GM23248 (cell line): ENCODE measurements at regions not wholly inside any gene's neighbourhood (a gene's known extent, or its start where the extent isn't known, plus 50 kb on each side); places are given as distances from the start of the nearest gene placed in this dataset.
"Not testable (repeated sequence)": the region's sequence is repeated elsewhere in the genome, so short reads cannot be mapped to it uniquely, and the experiment has no call there.

Experiments
- DNase-seq: peaks from one replicate; pipeline ENCODE4 v3.0.0-alpha.2; 2015
- H2AFZ ChIP-seq: fragments of 200-600 bp; sonication (generic); 2 replicates; pipeline ENCODE4 v1.6.1; 2016; ENCODE audit warnings: antibody characterized with exemption
- H3F3A ChIP-seq: fragments of 200-600 bp; sonication (generic); 2 replicates; pipeline ENCODE4 v1.6.1; 2016; ENCODE audit warnings: mild to moderate bottlenecking, antibody characterized with exemption, mixed run types; ENCODE audit not compliant: insufficient read depth
- H3K27ac ChIP-seq: fragments of 200-600 bp; sonication (generic); 2 replicates; pipeline ENCODE4 v1.5.1; 2016; ENCODE audit warnings: mild to moderate bottlenecking
- H3K27me3 ChIP-seq: fragments of 200-600 bp; sonication (generic); replicated peaks from 2 replicates; pipeline ENCODE4 v1.6.1; 2016; ENCODE audit warnings: mild to moderate bottlenecking; ENCODE audit not compliant: insufficient read depth
- H3K36me3 ChIP-seq: fragments of 200-600 bp; sonication (generic); 2 replicates; pipeline ENCODE4 v1.6.1; 2016; ENCODE audit warnings: low read depth, mild to moderate bottlenecking
- H3K4me1 ChIP-seq: fragments of 200-600 bp; sonication (generic); 2 replicates; pipeline ENCODE4 v1.6.1; 2016; ENCODE audit warnings: mild to moderate bottlenecking; ENCODE audit not compliant: insufficient read depth
- H3K4me2 ChIP-seq: fragments of 200-600 bp; sonication (generic); one replicate; pipeline ENCODE4 v1.6.1; 2016; ENCODE audit warnings: mild to moderate bottlenecking; ENCODE audit not compliant: unreplicated experiment
- H3K4me3 ChIP-seq: fragments of 200-600 bp; sonication (generic); 2 replicates; pipeline ENCODE4 v1.5.1; 2016; ENCODE audit warnings: mild to moderate bottlenecking
- H3K79me2 ChIP-seq: fragments of 200-600 bp; sonication (generic); 2 replicates; pipeline ENCODE4 v1.6.1; 2016; ENCODE audit warnings: mild to moderate bottlenecking; ENCODE audit not compliant: insufficient read depth
- H3K9ac ChIP-seq: fragments of 200-600 bp; sonication (generic); 2 replicates; pipeline ENCODE4 v1.6.1; 2016; ENCODE audit warnings: mild to moderate bottlenecking
- H3K9me2 ChIP-seq: fragments of 200-600 bp; sonication (generic); 2 replicates; pipeline ENCODE4 v1.6.1; 2016; ENCODE audit warnings: mixed run types, mild to moderate bottlenecking, moderate library complexity; ENCODE audit not compliant: insufficient read depth
- H3K9me3 ChIP-seq: fragments of 200-600 bp; sonication (generic); one replicate; pipeline ENCODE4 v1.6.1; 2017; ENCODE audit warnings: low read depth
- H4K20me1 ChIP-seq: fragments of 200-600 bp; sonication (generic); 2 replicates; pipeline ENCODE4 v1.6.0; 2016; ENCODE audit not compliant: insufficient read depth
- EZH2 ChIP-seq: fragments of 200-600 bp; sonication (generic); IDR thresholded peaks from 2 replicates; pipeline ENCODE4 v1.6.1; 2018; ENCODE audit warnings: antibody characterized with exemption, mild to moderate bottlenecking; ENCODE audit not compliant: insufficient read depth, poor library complexity, severe bottlenecking
- EZH2phosphoT487 ChIP-seq: fragments of 200-600 bp; sonication (generic); IDR thresholded peaks from 2 replicates; pipeline ENCODE4 v1.6.1; 2018; ENCODE audit warnings: antibody characterized with exemption, moderate library complexity, mild to moderate bottlenecking, low read depth; ENCODE audit not compliant: insufficient read depth
- WGBS, 2 experiments: methylation state at CpG; one replicate each; pipeline ENCODE4 v1.1.6; 2015 to 2017; ENCODE audit warnings: low lambda C conversion rate in 2 of 2, low coverage in 1 of 2; ENCODE audit errors: missing lambda C conversion rate in 2 of 2; 5-methylcytosine and 5-hydroxymethylcytosine counted together
- in situ Hi-C: fragments of 300-500 bp; cut with MboI; formaldehyde crosslinking; loops from 2 replicates; pipeline ENCODE4 v1.15.0; 2020

DNA sequence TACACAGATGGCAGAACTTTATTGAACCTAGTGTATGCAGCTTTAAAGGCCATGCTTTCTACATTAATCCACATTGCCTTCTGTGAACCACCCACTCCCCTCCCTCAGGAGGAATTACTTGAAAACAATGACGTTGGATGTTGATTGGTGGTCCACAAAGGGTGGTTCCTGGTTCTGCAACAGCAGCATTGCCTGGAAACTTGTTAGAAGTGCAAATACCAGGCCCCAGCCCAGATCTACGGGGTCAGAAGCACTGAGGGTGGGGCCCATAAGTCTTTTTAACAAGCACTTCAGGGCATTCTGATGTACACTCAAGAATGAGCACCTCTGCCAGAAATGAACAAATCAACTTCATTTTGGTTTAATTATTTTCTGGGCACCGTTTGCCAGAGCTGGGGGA lies 91.0 kb downstream of the ISX start:
- 0 out of 2 replicates have a peak, but pooled peaks cover 3% of the 10 kb centered on the region for H3K27me3 ChIP-seq
- H3K9me2 ChIP-seq = no peaks in the 10 kb centered on the region
- no peak overlapping the region for H2AFZ ChIP-seq
- H3K4me3 ChIP-seq = no peak overlapping the region
- H3K79me2 ChIP-seq = no peaks in the 10 kb centered on the region
- no peaks in the 10 kb centered on the region for H3F3A ChIP-seq
- H3K9ac ChIP-seq = no peak overlapping the region
- DNase-seq = no peak
- H3K9me3 ChIP-seq = no peaks in the 10 kb centered on the region
- in situ Hi-C loops = no loop called here
- no peak overlapping the region for H3K4me2 ChIP-seq
- H3K27ac ChIP-seq = no peak overlapping the region
- H4K20me1 ChIP-seq = no peaks in the 10 kb centered on the region
- H3K36me3 ChIP-seq = no peaks in the 10 kb centered on the region
- no peaks in the 10 kb centered on the region for H3K4me1 ChIP-seq
- TF ChIP-seq EZH2 (no peak), EZH2phosphoT487 (no peak)
- 12 to 14% methylated on average over 3 of the region's 3 CpGs for WGBS, 2 experiments

DNA sequence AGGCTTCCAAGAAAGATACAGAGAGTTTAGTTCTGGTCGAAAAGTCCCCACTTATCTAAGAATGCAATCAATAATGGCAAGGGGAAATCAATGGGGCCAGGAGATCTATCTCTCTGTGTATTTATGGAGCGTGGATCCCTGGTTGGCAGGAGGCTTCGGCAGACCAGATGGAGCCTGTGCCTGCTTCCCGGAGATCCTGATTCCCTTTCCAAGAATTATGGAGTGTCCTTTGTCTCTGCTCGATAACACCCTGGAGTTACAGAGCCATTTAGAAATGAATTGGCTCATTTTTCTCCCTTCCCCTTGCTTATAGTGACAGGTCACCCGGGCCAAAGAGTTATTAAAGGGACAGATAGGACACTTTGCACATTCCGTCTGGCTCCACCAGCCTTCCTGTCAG lies 92.4 kb downstream of the ISX start:
- Histone ChIP-seq H3K9me3 (no peaks in the 10 kb centered on the region), H3F3A (no peaks in the 10 kb centered on the region), H3K4me2 (no peak overlapping the region), H3K36me3 (no peaks in the 10 kb centered on the region), H3K4me3 (no peak overlapping the region), H3K27ac (no peak overlapping the region), H3K9me2 (no peaks in the 10 kb centered on the region), H3K4me1 (no peaks in the 10 kb centered on the region), H3K27me3 (0 out of 2 replicates have a peak, but pooled peaks cover 3% of the 10 kb centered on the region), H4K20me1 (no peaks in the 10 kb centered on the region), H2AFZ (no peak overlapping the region), H3K9ac (no peak overlapping the region), H3K79me2 (no peaks in the 10 kb centered on the region)
- in situ Hi-C loops = no loop called here
- 23 to 29% methylated on average over 7 of the region's 7 CpGs for WGBS, 2 experiments
- no peak for DNase-seq
- TF ChIP-seq EZH2 = no peak
- no peak for TF ChIP-seq EZH2phosphoT487

DNA sequence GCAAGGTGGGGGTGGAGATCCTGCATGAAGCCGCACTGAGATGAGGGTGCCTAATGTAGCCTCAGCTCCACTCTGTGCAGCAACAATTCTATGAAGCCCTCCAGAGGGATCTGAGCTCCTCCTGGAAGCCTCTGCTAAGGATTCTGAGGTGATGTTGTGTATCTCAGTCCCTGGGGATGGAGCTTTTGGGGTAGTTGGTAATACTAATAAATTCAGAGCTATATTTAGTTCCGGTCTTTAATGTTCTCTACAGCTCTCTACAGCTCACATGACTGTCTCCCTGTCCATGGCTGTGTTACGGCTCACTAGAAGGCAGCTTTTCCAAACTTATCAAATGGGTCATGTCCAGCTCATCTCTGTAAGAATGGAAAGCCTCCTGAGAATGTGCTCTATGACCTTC lies 93.4 kb downstream of the ISX start:
- no peaks in the 10 kb centered on the region for H3K9me3 ChIP-seq
- DNase-seq = no peak
- TF ChIP-seq EZH2phosphoT487 = no peak
- no peak for TF ChIP-seq EZH2
- no peaks in the 10 kb centered on the region for H3K4me1 ChIP-seq
- whole genome bisulfite sequencing, 2 experiments = 19 to 20% methylated on average over 3 of the region's 3 CpGs
- no peaks in the 10 kb centered on the region for H3K36me3 ChIP-seq
- H3K27ac ChIP-seq = no peak overlapping the region
- H3F3A ChIP-seq = no peaks in the 10 kb centered on the region
- H3K9me2 ChIP-seq = no peaks in the 10 kb centered on the region
- H3K9ac ChIP-seq = no peak overlapping the region
- H3K27me3 ChIP-seq = 0 out of 2 replicates have a peak, but pooled peaks cover 3% of the 10 kb centered on the region
- H3K4me2 ChIP-seq = no peak overlapping the region
- no peaks in the 10 kb centered on the region for H4K20me1 ChIP-seq
- no peak overlapping the region for H2AFZ ChIP-seq
- in situ Hi-C loops = no loop called here
- no peaks in the 10 kb centered on the region for H3K79me2 ChIP-seq
- no peak overlapping the region for H3K4me3 ChIP-seq

DNA sequence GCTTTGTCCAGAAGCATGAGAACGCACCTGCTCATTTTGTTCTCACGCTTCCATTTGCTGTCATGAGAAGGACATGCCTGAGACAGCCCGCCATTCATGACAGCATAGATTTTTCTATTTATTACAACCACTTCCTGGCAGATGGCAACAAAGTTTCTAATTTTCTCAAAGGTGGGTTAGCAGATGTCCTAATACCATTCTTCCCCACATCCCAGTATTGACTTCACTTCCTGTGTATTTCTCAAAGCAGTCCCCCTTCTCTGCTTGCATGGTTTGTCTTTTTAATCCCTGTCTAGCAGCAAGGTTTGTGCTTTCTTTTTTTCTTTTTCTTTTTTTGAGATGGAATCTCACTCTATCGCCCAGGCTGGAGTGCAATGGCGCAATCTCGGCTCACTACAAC lies 94.3 kb downstream of the ISX start:
- TF ChIP-seq EZH2 = no peak
- no peak for TF ChIP-seq EZH2phosphoT487
- Histone ChIP-seq H2AFZ (no peak overlapping the region), H3K27ac (no peak overlapping the region), H3F3A (no peaks in the 10 kb centered on the region), H3K79me2 (no peaks in the 10 kb centered on the region), H3K4me2 (no peak overlapping the region), H3K9ac (no peak overlapping the region), H4K20me1 (no peaks in the 10 kb centered on the region), H3K4me3 (no peak overlapping the region), H3K9me2 (no peaks in the 10 kb centered on the region), H3K4me1 (no peaks in the 10 kb centered on the region), H3K36me3 (no peaks in the 10 kb centered on the region), H3K27me3 (no peaks in the 10 kb centered on the region), H3K9me3 (no peaks in the 10 kb centered on the region)
- WGBS, 2 experiments = 53 to 57% methylated on average over 6 of the region's 6 CpGs
- DNase-seq = no peak
- in situ Hi-C loops = no loop called here

DNA sequence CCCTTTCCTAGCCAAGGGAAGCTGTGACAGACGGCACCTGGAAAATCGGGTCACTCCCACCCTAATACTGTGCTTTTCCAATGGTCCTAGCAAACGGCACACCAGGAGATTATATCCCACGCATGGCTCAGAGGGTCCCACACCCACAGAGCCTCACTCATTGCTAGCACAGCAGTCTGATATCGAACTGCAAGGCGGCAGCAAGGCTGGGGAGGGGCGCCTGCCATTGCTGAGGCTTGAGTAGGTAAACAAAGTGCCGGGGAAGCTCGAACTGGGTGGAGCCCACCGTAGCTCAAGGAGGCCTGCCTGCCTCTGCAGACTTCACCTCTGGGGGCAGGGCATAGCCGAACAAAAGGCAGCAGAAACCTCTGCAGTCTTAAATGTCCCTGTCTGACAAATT lies 91.4 kb upstream of the HMGXB4 start:
- H3K27ac ChIP-seq, H3K4me1 ChIP-seq, H2AFZ ChIP-seq, H3K79me2 ChIP-seq, H4K20me1 ChIP-seq, H3K9ac ChIP-seq, H3K36me3 ChIP-seq, H3K4me2 ChIP-seq, H3K4me3 ChIP-seq, H3K9me2 ChIP-seq, H3F3A ChIP-seq, DNase-seq, H3K27me3 ChIP-seq, H3K9me3 ChIP-seq, in situ Hi-C loops: not testable (repeated sequence)
- 28 to 31% methylated on average over 8 to 11 of the region's 11 CpGs for WGBS, 2 experiments
